Parathyroid adenoma (tissue), 2 donors: ENCODE measurements at regions not wholly inside any gene's neighbourhood (a gene's known extent, or its start where the extent isn't known, plus 50 kb on each side); places are given as distances from the start of the nearest gene placed in this dataset.
"Not testable (repeated sequence)": the region's sequence is repeated elsewhere in the genome, so short reads cannot be mapped to it uniquely, and the experiment has no call there.

Source experiments
- H2AFZ ChIP-seq: fragments of 300-600 bp; sonication (generic); one replicate; pipeline ENCODE4 v1.7.0; 2017; ENCODE audit warnings: antibody characterized with exemption, mild to moderate bottlenecking
- H3K27ac ChIP-seq: fragments of 300-600 bp; sonication (generic); one replicate; pipeline ENCODE4 v1.7.0; 2017
- H3K27me3 ChIP-seq: fragments of 300-600 bp; sonication (generic); one replicate; pipeline ENCODE4 v1.7.0; 2017; ENCODE audit warnings: low read length; ENCODE audit not compliant: control insufficient read depth, insufficient read depth
- H3K36me3 ChIP-seq: fragments of 300-600 bp; sonication (generic); one replicate; pipeline ENCODE4 v1.7.0; 2017; ENCODE audit warnings: low read length; ENCODE audit not compliant: control insufficient read depth, insufficient read depth
- H3K4me1 ChIP-seq: fragments of 300-600 bp; sonication (generic); one replicate; pipeline ENCODE4 v1.7.0; 2017; ENCODE audit warnings: control low read depth
- H3K4me2 ChIP-seq: fragments of 300-600 bp; sonication (generic); one replicate; pipeline ENCODE4 v1.7.0; 2017; ENCODE audit warnings: low read length
- H3K4me3 ChIP-seq: fragments of 300-600 bp; sonication (generic); one replicate; pipeline ENCODE4 v1.7.0; 2017; ENCODE audit warnings: low read depth, low read length
- H3K79me2 ChIP-seq: fragments of 300-600 bp; sonication (generic); one replicate; pipeline ENCODE4 v1.7.0; 2017; ENCODE audit warnings: control low read depth
- H3K9ac ChIP-seq: fragments of 300-600 bp; sonication (generic); one replicate; pipeline ENCODE4 v1.7.0; 2017; ENCODE audit warnings: mild to moderate bottlenecking
- H3K9me3 ChIP-seq: fragments of 300-600 bp; sonication (generic); one replicate; pipeline ENCODE4 v1.7.0; 2017; ENCODE audit warnings: low read length; ENCODE audit not compliant: control insufficient read depth
- TF ChIP-seq, protein P1 (sequence below): fragments of 300-600 bp; sonication (generic); IDR thresholded peaks from one replicate; pipeline ENCODE4 v1.7.0; 2017; ENCODE audit warnings: antibody characterized with exemption, mild to moderate bottlenecking
- donor health status: primary hyperparathyroidism.

DNA sequence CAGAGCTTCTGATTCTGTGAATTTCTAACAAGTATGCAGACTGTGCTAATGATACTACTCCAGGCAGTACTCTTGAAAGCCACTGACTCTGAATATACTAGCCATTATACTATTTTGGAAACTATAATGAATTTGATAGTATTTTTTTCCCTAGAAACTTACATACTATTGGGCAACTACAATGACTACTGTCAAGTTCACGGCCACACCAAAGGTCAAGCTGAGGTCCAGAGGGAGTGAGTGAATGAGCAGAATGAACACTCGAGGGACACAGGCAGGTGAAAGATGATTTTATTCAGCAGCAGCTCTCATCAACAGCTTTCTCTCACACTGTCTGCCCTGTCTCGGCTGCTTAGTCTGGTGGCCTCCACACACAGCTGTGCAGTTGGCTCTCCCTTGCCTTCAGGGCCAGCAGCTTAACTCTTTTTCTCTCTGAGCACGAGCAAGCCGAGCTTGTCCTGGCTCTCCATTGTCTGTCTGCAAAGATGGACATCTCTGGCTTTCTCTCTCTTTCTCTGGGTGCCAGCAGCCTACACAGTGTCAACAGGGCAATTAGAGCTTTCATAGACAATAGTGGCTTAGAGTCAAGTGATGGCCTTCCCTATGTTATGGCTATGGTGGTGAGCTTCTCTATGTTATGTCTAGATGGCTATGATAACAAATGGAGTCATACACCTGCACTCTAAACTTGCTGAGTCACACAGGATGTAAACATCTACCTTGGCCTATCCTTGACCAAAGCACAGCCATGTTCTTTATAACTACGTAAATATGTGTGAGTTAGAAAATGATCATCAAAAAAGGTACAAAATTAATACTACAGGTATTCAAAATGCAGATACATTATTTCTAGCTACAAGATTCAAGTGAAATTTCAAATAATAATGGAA, 362.4 kb downstream of the CGGBP1 start:
- H3K4me1 ChIP-seq: no peaks in the 10 kb centered on the region
- TF ChIP-seq, protein P1, sequence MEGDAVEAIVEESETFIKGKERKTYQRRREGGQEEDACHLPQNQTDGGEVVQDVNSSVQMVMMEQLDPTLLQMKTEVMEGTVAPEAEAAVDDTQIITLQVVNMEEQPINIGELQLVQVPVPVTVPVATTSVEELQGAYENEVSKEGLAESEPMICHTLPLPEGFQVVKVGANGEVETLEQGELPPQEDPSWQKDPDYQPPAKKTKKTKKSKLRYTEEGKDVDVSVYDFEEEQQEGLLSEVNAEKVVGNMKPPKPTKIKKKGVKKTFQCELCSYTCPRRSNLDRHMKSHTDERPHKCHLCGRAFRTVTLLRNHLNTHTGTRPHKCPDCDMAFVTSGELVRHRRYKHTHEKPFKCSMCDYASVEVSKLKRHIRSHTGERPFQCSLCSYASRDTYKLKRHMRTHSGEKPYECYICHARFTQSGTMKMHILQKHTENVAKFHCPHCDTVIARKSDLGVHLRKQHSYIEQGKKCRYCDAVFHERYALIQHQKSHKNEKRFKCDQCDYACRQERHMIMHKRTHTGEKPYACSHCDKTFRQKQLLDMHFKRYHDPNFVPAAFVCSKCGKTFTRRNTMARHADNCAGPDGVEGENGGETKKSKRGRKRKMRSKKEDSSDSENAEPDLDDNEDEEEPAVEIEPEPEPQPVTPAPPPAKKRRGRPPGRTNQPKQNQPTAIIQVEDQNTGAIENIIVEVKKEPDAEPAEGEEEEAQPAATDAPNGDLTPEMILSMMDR: no peak
- H3K79me2 ChIP-seq: no peaks in the 10 kb centered on the region
- H3K9ac ChIP-seq: no peak overlapping the region
- H3K4me3 ChIP-seq: no peak overlapping the region
- no peaks in the 10 kb centered on the region for H3K36me3 ChIP-seq
- H3K27me3 ChIP-seq: no peaks in the 10 kb centered on the region
- H3K9me3 ChIP-seq: no peaks in the 10 kb centered on the region
- no peak overlapping the region for H2AFZ ChIP-seq
- no peak overlapping the region for H3K27ac ChIP-seq
- no peak overlapping the region for H3K4me2 ChIP-seq

DNA sequence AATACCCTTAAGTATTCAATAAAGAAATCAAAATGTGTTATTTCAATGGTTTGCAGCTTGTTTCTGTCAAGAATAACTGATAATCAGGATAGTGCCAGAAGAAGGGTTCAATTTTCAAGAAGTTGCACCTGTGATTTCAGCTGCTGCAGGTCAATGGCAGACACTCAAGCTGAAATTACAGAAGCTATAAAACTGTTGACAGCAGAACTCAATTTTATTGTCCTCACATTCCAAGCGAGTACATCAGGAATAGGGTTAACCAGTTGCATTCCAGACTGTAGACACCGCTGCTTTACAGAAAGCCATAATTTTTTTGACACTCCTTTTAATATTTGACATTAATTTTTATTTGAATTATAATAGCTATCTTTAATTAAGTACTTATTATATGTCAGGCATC, 364.1 kb downstream of the CGGBP1 start:
- Histone ChIP-seq H3K27ac (no peak overlapping the region), H3K4me3 (no peak overlapping the region), H3K79me2 (no peaks in the 10 kb centered on the region), H3K9me3 (no peaks in the 10 kb centered on the region), H3K36me3 (no peaks in the 10 kb centered on the region), H3K27me3 (no peaks in the 10 kb centered on the region), H3K4me1 (no peaks in the 10 kb centered on the region), H3K4me2 (no peak overlapping the region), H2AFZ (no peak overlapping the region), H3K9ac (no peak overlapping the region)
- TF ChIP-seq, protein P1: no peak

DNA sequence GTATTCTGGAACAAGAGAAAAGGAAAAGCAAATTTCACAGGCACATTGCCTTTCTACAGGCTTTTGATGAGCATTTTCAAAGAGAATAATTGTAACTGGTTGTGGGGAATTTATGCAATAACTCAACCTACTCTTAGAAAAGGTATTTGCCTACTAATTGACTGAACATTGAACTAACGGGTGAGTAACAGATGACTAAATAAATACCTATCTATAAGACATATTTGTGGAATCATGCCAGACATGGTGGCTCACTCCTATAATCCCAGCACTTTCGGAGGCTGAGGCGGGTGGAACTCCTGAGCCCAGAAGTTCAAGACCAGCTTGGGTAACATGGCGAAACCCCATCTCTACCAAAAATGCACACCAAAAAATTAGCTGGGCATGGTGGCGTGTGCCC, 367.7 kb downstream of the CGGBP1 start:
- H3K9ac ChIP-seq: no peak overlapping the region
- no peaks in the 10 kb centered on the region for H3K27me3 ChIP-seq
- no peaks in the 10 kb centered on the region for H3K9me3 ChIP-seq
- no peak overlapping the region for H3K4me2 ChIP-seq
- TF ChIP-seq, protein P1: no peak
- no peaks in the 10 kb centered on the region for H3K79me2 ChIP-seq
- H3K36me3 ChIP-seq: no peaks in the 10 kb centered on the region
- no peak overlapping the region for H3K27ac ChIP-seq
- H3K4me1 ChIP-seq: no peaks in the 10 kb centered on the region
- H2AFZ ChIP-seq: no peak overlapping the region
- H3K4me3 ChIP-seq: no peak overlapping the region

DNA sequence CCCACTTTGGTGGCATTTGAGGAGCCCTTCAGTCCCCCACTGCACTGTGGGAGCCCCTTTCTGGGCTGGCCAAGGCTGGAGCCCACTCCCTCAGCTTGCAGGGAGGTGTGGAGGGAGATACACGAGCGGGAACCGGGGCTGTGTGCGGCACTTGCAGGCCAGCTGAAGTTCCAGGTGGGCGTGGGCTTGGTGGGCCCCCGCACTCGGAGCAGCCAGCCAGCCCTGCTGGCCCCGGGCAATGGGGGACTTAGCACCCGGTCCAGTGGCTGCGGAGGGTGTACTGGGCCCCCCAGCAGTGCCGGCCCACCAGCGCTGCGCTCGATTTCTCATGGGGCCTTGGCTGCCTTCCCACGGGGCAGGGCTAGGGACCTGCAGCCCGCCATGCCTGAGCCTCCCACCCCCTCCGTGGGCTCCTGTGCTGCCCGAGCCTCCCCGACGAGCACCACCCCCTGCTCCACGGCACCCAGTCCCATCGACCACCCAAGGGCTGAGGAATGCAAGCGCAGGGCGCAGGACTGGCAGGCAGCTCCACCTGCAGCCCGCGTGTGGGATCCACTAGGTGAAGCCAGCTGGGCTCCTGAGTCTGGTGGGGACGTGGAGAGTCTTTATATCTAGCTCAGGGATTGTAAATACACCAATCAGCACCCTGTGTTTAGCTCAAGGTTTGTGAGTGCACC, 379.7 kb downstream of the CGGBP1 start:
- not testable (repeated sequence) for H3K27me3 ChIP-seq, H3K36me3 ChIP-seq

GRCh38 chr3:87674397-87675161, 384.2 kb downstream of the CGGBP1 start:
- Histone ChIP-seq H2AFZ (no peak overlapping the region), H3K4me2 (no peak overlapping the region), H3K9ac (no peak overlapping the region), H3K4me3 (no peak overlapping the region), H3K27ac (no peak overlapping the region), H3K4me1 (no peaks in the 10 kb centered on the region), H3K27me3 (no peaks in the 10 kb centered on the region), H3K36me3 (no peaks in the 10 kb centered on the region), H3K9me3 (no peaks in the 10 kb centered on the region), H3K79me2 (no peaks in the 10 kb centered on the region)
- TF ChIP-seq, protein P1: no peak

More for the DNA sequence above, 379.7 kb downstream of the CGGBP1 start:
- not testable (repeated sequence) for H3K4me2 ChIP-seq, H3K79me2 ChIP-seq, H3K9ac ChIP-seq, H3K4me1 ChIP-seq, H3K4me3 ChIP-seq, H3K27ac ChIP-seq, H2AFZ ChIP-seq, H3K9me3 ChIP-seq
